Stimulated activated CD4-positive, alpha-beta T cell treated with anti-CD3 and anti-CD28 coated beads, Interleukin-12 subunit alpha, Interleukin-12 subunit beta, amount 100 ng/mL, for 48 hours (primary cell): ENCODE measurements at regions not wholly inside any gene's neighbourhood (a gene's known extent, or its start where the extent isn't known, plus 50 kb on each side); places are given as distances from the start of the nearest gene placed in this dataset.
"Not testable (repeated sequence)": the region's sequence is repeated elsewhere in the genome, so short reads cannot be mapped to it uniquely, and the experiment has no call there.

Experiments
- DNase-seq, 3 donors: peaks; one replicate each; pipeline ENCODE4 v3.0.0-alpha.2; 2020; ENCODE audit warnings: low read depth in 2 of 3, low spot score in 1 of 3

DNA sequence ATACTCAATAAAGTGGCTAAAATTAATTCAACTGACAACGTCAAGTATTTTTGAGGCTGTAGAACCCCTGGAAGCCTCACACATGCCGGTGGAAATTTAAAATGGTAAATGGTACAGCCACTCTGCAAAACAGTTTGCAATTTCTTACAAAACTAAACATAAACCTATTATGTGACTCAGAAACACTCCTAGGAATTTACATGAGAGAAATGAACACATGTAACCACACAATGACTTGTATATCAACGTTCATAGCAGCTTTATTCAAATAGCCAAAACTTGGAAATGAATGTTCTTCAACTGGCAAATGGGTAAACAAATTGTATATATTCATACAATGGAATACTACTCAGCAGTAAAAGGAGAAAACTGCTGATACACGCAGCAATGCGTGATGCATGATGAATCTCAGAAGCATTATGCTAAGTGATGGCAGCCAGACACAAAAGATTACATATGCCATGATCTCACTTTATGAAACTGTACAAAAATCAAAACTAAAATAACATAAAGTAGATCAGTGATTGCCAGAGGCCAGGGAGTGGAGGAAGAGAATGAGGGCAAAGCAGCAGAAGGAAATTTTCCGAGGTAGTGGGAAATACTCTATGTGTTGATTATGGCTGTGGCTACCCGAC, 112.5 kb downstream of the FAM50B start:
- DNase-seq: no peak

DNA sequence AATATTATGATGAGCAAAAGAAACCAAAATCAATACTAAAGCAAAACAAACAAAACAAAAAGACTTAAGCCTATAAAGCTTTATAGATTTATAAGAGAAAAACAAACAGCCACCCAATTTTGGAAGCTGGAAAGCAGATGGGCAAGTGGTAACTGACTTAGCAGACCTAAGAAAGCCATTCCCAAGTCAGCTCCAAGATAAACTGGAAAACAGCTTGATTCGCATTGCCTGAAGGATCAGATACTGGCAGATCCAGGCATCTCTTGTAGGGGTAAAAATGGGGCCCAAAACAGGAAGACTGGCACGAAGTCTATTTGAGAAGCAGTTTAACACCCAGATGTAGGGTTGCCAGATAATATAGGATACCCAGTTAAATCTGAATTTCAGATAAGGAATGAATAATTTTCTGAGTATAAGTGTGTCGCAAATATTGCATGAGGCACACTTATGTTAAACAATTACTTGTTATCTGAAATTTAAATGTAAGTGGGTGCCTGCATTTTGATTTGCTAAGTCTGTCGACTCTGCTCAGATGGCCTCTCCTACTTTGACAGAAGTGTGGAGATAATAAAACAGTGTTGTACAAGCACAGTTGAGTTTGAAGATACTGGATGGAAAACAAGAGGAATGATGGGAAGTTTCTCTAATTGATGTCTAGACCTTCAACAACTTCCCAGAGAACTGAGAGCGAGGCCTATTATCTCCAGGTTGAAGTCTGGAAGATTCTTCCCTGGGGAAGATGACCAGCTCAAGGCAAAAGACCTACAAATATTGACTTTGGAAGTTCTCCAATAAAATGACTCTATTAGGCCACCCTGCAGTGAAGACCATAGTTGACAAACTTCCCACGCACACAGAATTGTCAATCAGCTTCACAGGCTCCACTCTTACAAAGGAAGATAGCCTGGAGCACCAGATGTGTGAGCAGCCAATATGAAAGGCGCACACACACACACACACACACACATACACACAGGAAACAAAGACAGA, 113.4 kb downstream of the FAM50B start:
- DNase-seq: no peak

DNA sequence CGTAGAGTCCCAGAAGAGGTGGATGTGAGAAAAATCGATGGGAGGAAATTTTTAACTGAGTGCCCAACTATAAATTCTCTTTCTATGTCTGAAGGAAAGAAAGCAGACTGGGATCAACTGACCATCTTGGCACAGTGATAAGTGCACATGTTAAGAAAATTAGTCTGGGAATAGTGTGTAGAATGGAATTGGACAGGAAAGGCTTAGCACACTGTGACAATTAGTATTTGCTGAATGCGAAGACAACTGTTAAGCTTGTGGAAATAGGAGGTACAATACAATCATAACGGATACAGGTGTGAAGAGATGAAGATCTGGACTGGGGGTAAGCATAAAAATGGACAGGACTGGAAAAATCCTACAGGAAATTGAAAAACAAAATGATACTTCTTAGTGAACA, 114.3 kb downstream of the FAM50B start:
- DNase-seq: no peak

DNA sequence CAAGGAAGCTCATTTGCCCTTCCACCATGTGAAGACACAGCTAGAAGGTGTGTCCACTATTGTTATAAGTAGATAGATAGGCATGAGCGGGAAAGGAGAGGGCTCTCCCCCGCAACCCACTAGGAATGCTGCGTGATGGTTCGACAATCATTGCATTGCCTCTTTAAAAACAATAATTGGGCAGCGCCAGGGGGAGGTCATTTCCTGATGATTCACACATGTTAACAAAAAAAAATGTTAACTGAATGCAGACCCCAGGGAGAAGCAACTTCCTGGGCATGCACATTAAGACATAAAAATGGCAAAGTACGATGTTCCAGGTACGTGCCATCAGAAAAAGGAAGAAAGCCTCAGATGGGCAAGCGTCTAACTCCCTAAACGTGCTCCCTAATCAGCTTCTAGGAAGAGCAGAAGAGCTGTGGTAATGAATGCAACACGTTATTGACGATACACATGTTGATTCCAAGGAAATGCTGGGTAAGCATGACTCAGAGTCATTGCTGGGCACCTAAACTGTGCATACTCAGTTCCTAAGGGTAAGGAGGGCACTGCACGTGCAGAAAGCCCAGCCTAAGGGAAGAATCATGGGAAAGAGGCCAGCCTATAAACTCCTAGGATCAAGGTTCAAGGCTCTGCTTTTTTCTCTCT, 113.7 kb downstream of the FAM217A start:
- no peak for DNase-seq

DNA sequence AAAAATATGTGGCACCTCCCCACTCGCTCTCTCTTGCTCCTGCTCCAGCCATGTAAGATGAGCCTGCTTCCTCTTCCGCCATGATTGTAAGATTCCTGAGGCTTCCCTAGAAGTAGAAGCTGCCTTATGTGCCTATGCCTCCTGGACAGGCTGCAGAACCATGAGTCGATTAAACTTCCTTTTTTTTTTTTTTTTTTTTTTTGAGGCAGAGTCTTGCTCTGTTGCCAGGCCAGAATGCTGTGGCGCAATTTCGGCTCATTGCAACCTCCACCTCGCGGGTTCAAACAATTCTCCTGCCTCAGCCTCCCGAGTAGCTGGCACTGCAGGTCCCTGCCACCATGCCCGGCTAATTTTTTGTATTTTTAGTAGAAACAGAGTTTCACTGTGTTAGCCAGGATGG, 112.5 kb downstream of the FAM217A start:
- no peak for DNase-seq

DNA sequence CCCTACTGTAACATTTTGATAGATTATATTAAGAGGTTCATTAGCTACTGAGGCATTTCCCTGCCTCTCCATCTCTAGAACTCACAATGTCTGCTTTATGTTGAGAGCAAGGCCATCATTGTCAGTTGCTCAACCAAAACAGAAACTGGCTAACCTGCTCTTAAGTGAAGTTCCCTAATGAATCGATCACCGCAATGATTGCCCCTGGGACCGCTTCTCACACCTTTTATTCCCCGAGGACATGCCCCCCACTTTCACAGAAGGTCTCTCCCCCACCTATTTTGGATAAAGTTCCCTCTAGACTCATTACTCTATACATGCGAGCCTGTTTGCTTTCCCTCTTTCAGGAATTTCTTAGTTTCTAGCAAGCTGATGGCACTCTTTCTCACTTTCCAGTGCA, 108.8 kb downstream of the FAM217A start:
- no peak for DNase-seq

DNA sequence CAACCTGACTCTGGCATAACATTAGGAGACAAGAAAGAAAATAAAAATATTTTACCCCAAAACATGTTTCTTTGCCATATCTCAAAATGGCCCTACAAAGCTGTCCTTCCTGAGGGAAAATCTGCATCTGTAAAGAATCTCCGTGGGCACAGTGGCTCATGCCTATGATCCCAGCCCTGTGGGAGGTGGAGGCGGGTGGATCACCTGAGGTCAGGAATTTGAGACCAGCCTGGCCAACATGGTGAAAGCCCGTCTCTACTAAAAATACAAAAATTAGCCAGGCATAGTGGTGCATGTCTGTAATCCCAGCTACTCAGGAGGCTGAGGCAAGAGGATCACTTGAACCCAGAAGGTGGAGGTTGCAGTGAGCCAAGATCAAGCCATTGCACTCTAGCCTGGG, 105.8 kb downstream of the FAM217A start:
- DNase-seq: not testable (repeated sequence)

DNA sequence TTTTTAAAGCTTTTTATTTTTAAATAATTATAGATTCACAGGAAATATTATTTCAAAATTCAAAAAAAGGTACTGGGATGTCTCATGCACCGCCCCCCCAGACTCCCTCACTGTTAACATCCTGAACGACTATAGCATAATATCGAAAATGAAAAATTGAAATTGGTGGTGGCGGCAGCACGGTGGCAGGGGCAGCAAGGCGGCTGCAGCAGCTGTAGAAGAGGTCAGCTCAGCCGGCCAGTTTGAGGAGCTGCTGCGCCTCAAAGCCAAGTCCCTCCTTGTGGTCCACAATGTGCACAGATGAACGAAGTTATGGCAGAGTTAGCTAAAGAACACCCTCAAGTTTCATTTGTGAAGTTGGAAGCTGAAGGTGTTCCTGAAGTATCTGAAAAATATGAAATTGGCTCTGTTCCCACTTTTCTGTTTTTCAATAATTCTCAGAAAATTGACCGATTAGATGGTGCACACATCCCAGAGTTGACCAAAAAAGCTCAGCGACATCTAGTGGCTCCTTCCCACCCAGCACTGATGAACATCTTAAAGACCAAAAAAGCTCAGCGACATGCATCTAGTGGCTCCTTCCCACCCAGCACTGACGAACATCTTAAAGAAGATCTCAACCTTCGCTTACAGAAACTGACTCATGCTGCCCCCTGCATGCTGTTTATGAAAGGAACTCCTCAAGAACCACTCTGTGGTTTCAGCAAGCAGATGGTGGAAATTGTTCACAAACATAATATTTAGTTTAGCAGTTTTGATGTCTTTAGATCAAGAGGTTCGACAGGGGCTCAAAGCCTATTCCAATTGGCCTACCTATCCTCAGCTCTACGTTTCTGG, 100.8 kb downstream of the FAM217A start:
- peak; percentile 14 to 17 (median 16) for DNase-seq

DNA sequence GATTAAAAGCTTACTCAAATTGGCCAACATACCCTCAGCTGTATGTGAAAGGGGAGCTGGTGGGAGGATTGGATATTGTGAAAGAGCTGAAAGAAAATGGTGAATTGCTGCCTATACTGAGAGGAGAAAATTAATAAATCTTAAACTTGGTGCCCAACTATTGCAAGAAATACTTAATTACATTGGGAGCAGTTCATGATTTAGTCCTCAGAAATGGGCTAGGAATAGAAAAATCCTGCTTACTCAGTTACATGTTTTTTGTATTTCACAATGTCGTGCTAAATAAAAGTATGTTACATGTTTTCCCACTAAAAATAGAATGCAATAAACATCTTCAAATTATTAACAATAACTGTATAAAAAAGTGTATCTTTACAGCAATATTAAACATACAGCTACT, 100.0 kb downstream of the FAM217A start:
- DNase-seq: not testable (repeated sequence)

DNA sequence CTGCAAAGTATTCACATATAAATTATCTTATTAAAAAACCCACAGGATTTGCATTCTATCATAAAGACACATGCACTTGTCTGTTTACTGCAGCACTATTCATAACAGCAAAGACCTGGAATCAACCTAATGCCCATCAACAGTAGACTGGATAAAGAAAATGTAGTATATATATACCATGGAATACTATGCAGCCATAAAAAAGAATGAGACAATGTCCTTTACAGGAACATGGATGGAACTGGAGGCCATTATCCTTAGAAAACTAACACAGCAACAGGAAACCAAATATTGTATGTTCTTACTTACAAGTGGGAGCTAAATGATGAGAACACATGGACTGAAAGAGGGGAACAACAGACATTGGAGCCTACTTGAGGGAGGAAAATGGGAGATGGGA, 97.0 kb downstream of the FAM217A start:
- DNase-seq: no peak

DNA sequence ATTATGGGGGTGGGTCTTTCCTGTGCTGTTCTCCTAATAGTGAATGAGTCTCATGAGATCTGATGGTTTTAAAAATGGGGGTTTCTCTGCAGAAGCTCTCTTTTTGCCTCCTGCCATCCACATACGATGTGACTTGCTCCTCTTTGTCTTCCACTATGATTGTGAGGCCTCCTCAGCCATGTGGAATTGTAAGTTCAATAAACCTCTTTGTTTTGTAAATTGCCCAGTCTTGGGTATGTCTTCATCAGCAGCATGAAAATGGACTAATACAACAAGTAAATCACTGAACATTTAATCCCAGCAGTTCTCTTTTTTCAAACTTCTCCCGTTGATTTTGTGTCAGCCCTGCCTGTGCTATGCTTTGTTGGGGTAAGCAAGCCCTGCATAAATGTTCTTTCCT, 95.2 kb downstream of the FAM217A start:
- no peak for DNase-seq

DNA sequence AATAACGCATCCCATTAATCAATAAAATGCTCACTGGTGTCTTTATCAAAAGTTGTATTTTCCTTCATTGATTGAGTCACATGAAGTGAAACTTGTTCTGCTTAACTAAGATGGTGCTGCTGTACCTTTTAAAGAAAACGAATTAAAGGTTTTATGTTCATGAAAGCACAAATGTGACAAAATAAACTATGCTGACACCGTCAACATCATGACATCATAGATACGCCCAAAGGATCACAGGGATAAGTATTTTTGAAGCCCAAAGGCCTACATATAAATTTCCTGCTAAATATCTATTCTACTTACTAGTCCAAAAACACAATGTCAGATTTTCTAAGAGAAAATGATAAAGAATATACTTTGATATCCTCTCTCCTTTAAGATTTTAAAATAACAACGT, 94.4 kb downstream of the FAM217A start:
- no peak for DNase-seq

DNA sequence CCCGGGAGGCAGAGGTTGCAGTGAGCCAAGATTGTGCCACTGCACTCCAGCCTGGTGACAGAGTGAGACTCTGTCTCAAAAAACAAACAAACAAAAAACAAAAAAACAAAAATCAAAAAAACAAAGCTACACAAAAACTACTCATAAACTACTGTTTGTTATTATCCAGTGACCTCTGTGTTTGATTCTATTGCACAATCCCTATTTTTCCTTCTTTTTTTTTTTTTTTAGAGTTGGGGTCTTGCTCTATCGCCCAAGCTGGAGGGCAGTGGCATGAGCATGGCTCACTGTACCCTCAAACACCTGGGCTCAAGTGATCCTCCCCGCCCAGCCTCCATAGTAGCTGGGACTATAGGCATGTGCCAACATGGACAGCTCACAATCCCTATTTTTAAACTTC, 92.7 kb downstream of the FAM217A start:
- DNase-seq: no peak

DNA sequence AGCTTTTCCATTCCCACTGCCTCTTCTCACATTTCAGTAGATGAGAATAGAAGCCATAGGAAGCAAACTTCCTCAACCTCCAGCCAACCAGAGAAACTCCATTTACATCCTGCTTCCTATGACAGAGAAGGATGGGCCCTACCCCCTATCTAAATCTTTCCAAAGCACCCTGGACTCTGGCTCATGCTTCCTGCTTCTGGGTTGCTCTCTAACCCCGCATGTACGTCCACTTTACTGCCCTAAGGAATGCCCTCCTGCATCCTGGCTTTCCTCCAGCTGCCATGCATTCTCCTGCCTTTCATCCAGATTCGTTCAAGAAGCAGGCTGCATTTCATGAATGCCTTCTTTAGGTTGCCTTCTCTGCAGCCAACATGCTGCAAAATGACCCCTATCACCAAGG, 91.9 kb downstream of the FAM217A start:
- DNase-seq: no peak

DNA sequence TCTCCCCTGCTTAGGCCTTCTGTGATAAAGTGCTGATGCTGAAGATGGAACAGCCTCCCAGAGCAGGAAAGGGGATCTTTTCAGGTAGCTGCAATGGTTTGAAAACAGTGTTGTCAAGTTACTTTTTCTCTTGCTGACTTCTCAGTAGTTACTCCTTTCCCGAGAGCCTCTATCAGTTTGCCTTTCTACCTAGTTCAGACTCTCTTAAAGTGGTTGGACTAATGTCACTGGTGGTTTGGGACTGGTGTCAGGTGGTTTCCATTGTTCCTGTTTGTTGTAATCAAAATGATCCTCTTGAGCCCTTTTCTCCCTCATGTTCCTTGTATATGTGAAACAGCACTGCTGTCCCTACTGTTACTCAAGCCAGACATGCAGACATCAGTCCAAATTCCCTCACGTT, 91.4 kb downstream of the FAM217A start:
- DNase-seq: no peak

DNA sequence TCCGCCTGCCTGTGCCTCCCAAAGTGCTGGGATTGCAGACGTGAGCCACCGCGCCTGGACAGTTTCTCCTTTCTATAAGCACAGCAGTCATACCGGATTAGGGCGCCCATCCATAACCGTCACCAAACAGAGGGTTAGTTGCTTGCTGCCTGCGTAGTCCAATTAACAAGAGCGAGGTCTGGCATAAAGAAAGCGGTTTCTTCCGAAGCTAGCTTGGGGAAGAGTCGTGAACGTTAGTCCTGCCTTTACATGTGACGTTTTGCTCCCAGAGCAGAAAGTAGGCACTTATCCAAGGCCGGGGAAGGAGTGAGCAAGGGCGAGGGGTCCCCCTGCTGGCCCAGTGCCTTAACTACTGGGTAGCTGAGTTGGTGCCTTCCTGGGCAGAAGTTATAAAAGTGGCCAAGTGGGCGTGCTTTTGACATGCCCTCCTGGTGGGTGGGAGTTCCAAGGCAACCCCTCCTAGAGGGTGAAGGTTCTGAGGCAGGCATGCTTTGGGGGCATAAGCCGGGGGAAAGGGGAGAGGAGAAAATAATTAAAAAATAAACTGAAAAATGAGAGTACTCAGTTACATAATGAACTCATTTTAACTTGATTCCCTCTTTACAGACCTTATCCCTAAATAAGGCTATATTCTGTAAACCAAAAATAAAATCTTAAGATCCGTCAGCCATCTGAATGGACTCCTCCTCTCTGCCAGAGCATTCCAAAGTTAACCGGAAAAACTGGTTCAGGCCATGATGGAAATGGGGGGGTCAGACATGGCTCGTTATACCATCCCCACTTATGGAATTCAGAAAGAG, 88.0 kb downstream of the FAM217A start:
- DNase-seq: peak; percentile 52 to 75 (median 75)

DNA sequence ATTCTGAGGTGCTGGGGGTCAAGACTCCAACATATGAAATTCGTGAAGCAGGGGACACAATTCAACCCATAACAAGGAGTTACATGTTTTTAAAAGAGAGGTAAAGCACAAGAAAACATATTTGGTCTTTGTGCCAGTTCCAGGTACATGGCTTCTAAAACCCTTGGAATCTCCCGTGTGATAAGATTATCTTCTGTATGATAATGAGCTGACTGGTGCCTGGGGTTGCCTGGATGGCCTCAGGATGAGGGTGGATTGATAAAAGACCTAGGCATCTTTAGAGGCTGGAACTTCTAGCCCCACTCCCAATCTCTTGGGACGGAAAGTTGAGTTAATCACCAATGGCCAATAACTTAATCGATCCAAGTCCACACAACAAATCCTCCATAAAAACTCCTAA, 87.0 kb downstream of the FAM217A start:
- no peak for DNase-seq

DNA sequence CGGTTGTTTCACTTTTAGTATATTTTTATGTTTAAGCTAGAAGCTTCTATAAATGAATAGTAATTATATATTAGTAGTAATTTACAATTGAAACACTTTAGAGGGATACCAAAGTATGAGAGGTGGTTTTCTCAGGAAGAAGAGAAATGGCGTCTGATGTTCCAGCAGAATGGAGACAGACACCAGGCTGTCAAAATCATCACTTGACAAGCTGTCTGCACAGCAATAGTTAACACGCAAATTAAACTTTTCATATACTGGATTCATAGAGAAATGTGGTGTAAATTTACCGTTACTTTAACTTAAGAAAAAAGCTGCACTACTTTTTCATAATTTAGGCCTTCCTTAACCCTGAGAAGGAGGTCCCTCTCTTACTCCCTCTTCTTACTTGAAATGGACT, 82.6 kb downstream of the FAM217A start:
- no peak for DNase-seq

DNA sequence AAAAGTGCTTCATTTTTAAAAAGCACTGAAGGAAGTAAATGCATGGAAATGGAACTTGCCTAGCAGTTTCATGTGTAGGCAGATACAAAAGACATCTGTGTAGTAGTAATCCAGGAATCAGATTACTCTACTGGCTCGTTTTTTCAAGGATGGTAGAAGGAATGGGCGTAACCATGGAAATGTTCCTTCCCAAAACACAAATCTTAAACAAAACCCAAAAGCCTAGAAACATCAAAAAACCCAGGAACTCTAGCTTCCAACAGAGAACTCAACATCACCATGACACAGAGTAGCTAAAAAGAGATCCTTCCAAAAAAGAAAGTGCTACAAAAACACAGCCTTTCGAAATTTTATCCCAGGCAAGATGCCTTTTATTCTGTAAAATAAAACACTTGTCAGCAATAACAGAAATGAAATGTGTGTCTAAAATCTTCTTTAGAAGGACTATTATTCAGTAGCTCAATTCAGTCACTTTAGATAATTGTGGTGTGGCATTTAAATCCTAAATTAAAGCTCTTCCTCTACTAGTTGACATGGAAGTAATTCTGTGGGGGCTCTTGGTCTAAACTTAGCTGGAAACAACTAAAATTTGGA, 81.7 kb downstream of the FAM217A start:
- DNase-seq: no peak
